ENCODE measurements at regions not wholly inside any gene's neighbourhood (a gene's known extent, or its start where the extent isn't known, plus 50 kb on each side); places are given as distances from the start of the nearest gene placed in this dataset.

DNA sequence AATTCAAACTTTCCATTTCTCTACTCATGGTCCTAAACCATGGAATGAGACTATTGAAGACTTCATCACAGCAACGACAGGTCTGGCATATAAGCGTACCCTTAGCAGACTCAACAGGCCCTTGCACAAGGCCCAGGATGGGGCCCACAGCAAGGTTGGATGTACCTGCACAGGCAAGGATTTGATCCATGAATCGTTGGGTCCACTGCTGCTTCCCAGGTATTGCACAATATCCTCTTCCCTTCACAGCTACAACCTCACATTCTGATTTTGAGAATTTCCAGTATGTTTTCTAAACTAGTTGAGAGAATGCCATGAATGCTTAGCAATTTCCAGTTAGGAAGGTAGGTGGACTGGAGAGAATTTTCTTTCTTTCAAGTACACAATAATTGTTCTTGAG lies 515.8 kb downstream of the SUCLG1 start:
- Histone ChIP-seq H3K4me1 (ENCODE audit: control insufficient read depth, insufficient read depth, low read length) (no peaks in the 10 kb centered on the region), H3K4me3 (ENCODE audit: low read length) (no peak overlapping the region), H3K27ac (ENCODE audit: low read length) (no peak overlapping the region), H3K36me3 (ENCODE audit: control insufficient read depth, insufficient read depth, low read length) (no peaks in the 10 kb centered on the region), H3K27me3 (ENCODE audit: control insufficient read depth, insufficient read depth, low read length) (no peaks in the 10 kb centered on the region), H3K9me3 (ENCODE audit: control insufficient read depth, insufficient read depth, low read length) (no peaks in the 10 kb centered on the region)
- H3K9me3 Mint-ChIP-seq: peaks cover 0 to 1% of the 10 kb centered on the region in 2 donors
- no peaks in the 10 kb centered on the region for H3K4me1 Mint-ChIP-seq
- DNase-seq (no peak), ATAC-seq (no peak)
- no peak overlapping the region for H3K4me3 Mint-ChIP-seq
- no peaks in the 10 kb centered on the region for H3K36me3 Mint-ChIP-seq
- no peaks in the 10 kb centered on the region for H3K27me3 Mint-ChIP-seq (ENCODE audit: low read depth in 2 of 2)
- H3K27ac Mint-ChIP-seq: no peak overlapping the region
- no peak for TF ChIP-seq CTCF (IDR thresholded peaks at IDR 0.05)
- WGBS (ENCODE audit: insufficient coverage): 81% methylated on average over 3 of the region's 3 CpGs
- intact Hi-C loops (cut with micrococcal nuclease): no loop called here

- Histone ChIP-seq H3K36me3 (ENCODE audit: control insufficient read depth, insufficient read depth, low read length) (no peaks in the 10 kb centered on the region), H3K4me1 (ENCODE audit: control insufficient read depth, insufficient read depth, low read length) (no peaks in the 10 kb centered on the region), H3K27ac (ENCODE audit: low read length) (no peak overlapping the region), H3K27me3 (ENCODE audit: control insufficient read depth, insufficient read depth, low read length) (no peaks in the 10 kb centered on the region), H3K9me3 (ENCODE audit: control insufficient read depth, insufficient read depth, low read length) (no peaks in the 10 kb centered on the region), H3K4me3 (ENCODE audit: low read length) (no peak overlapping the region)
- DNase-seq (no peak), ATAC-seq (no peak)
- Mint-ChIP-seq H3K27me3 (ENCODE audit: low read depth in 2 of 2) (no peaks in the 10 kb centered on the region), H3K4me3 (no peak overlapping the region), H3K4me1 (no peaks in the 10 kb centered on the region), H3K36me3 (no peaks in the 10 kb centered on the region), H3K9me3 (peaks cover 3% of the 10 kb centered on the region in 2 donors), H3K27ac (no peak overlapping the region)
- intact Hi-C loops (cut with micrococcal nuclease): no loop called here
- 86% methylated on average over 5 of the region's 5 CpGs for WGBS (ENCODE audit: insufficient coverage)
- TF ChIP-seq CTCF (IDR thresholded peaks at IDR 0.05): no peak
These were observed 517.2 kb downstream of the SUCLG1 start for GRCh38 chr2:83941886-83942285.

GRCh38 chr2:83933749-83934148 lies 525.3 kb downstream of the SUCLG1 start:
- Histone ChIP-seq H3K9me3 (ENCODE audit: control insufficient read depth, insufficient read depth, low read length) (no peaks in the 10 kb centered on the region), H3K36me3 (ENCODE audit: control insufficient read depth, insufficient read depth, low read length) (no peaks in the 10 kb centered on the region), H3K27me3 (ENCODE audit: control insufficient read depth, insufficient read depth, low read length) (no peaks in the 10 kb centered on the region), H3K27ac (ENCODE audit: low read length) (no peak overlapping the region), H3K4me1 (ENCODE audit: control insufficient read depth, insufficient read depth, low read length) (no peaks in the 10 kb centered on the region), H3K4me3 (ENCODE audit: low read length) (no peak overlapping the region)
- ATAC-seq (no peak), DNase-seq (no peak)
- H3K9me3 Mint-ChIP-seq: peaks cover 4 to 10% of the 10 kb centered on the region in 2 donors
- no CpG with 5 or more reads among the region's 2 CpGs for WGBS (ENCODE audit: insufficient coverage)
- no peak overlapping the region for H3K27ac Mint-ChIP-seq
- no peak overlapping the region for H3K4me3 Mint-ChIP-seq
- no peaks in the 10 kb centered on the region for H3K4me1 Mint-ChIP-seq
- H3K36me3 Mint-ChIP-seq: no peaks in the 10 kb centered on the region
- H3K27me3 Mint-ChIP-seq (ENCODE audit: low read depth in 2 of 2): no peaks in the 10 kb centered on the region
- no peak for TF ChIP-seq CTCF (IDR thresholded peaks at IDR 0.05)
- intact Hi-C loops (cut with micrococcal nuclease): no loop called here

DNA sequence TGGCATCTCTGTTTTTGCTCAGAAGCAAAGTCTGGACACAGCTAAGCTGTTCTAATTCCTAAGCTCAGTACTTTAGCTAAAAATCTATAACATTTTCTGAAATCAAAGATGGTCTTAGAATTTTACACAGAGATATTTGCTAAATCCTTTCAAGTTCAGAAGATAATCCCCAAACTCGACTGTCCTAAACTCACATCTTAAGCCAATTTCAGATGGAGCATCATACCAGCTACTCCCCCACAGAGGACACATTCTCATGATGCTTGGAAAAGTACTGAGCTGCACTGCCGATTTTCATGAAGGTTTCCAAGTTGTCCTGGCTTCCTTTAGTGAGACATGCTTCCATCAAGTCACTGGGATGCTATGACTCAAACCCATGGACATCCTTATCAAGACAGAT lies 535.5 kb downstream of the SUCLG1 start:
- intact Hi-C loops (cut with micrococcal nuclease): no loop called here
- WGBS (ENCODE audit: insufficient coverage): 80% methylated on average over 2 of the region's 2 CpGs

More for the DNA sequence above, 535.5 kb downstream of the SUCLG1 start:
- no peak for ATAC-seq
- H3K36me3 Mint-ChIP-seq: no peaks in the 10 kb centered on the region
- no peaks in the 10 kb centered on the region for H3K4me1 ChIP-seq (ENCODE audit: control insufficient read depth, insufficient read depth, low read length)
- no peaks in the 10 kb centered on the region for H3K4me1 Mint-ChIP-seq
- no peak for TF ChIP-seq CTCF (IDR thresholded peaks at IDR 0.05)
- H3K9me3 Mint-ChIP-seq: peaks cover 0 to 7% of the 10 kb centered on the region in 2 donors
- no peak overlapping the region for H3K4me3 Mint-ChIP-seq
- H3K27ac Mint-ChIP-seq: no peak overlapping the region
- no peaks in the 10 kb centered on the region for H3K27me3 Mint-ChIP-seq (ENCODE audit: low read depth in 2 of 2)
- H3K27ac ChIP-seq (ENCODE audit: low read length): no peak overlapping the region
- no peak for DNase-seq
- H3K27me3 ChIP-seq (ENCODE audit: control insufficient read depth, insufficient read depth, low read length): no peaks in the 10 kb centered on the region
- no peaks in the 10 kb centered on the region for H3K9me3 ChIP-seq (ENCODE audit: control insufficient read depth, insufficient read depth, low read length)
- no peak overlapping the region for H3K4me3 ChIP-seq (ENCODE audit: low read length)
- no peaks in the 10 kb centered on the region for H3K36me3 ChIP-seq (ENCODE audit: control insufficient read depth, insufficient read depth, low read length)

Data from natural killer cell (primary cell).